Right ventricle myocardium superior (tissue), 1 donor: ENCODE measurements at regions not wholly inside any gene's neighbourhood (a gene's known extent, or its start where the extent isn't known, plus 50 kb on each side); places are given as distances from the start of the nearest gene placed in this dataset.

ENCODE experiments used
- ATAC-seq: fragments of 200-7000 bp; cut with Tn5 transposase; one replicate; pipeline ENCODE4 v1.9.1; 2020; ENCODE audit warnings: mild to moderate bottlenecking; ENCODE audit not compliant: poor library complexity
- DNase-seq: peaks from one replicate; pipeline ENCODE4 v3.0.0-alpha.2; 2020
- intact Hi-C: fragments of 100-400 bp; cut with DNase I; formaldehyde crosslinking; loops from one replicate; pipeline ENCODE4 v1.11.2; 2022
- donor health status: DM: no; HTN: yes; CAD: no; lungs with severe emphysema.

DNA sequence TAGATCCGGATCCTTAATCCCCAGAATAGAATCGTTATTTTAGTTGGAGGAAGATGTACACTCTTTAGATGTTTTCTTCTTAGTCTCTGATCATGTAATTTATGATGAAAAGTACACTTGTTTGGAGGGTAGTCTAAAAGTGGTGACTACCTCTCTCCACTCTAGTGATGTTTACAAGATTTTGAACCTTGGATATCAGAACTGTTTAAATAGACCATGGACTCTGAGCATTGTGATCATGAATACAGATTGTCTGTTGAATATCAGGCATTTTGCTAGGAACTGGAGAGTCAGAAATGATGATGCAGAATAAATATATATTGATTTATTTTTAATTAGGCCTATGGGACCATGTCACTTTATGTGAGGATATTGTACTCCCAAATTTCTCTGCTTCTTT lies 706.3 kb upstream of the WWC1 start:
- DNase-seq (no peak), ATAC-seq (no peak)
- intact Hi-C loops, result no loop called here

DNA sequence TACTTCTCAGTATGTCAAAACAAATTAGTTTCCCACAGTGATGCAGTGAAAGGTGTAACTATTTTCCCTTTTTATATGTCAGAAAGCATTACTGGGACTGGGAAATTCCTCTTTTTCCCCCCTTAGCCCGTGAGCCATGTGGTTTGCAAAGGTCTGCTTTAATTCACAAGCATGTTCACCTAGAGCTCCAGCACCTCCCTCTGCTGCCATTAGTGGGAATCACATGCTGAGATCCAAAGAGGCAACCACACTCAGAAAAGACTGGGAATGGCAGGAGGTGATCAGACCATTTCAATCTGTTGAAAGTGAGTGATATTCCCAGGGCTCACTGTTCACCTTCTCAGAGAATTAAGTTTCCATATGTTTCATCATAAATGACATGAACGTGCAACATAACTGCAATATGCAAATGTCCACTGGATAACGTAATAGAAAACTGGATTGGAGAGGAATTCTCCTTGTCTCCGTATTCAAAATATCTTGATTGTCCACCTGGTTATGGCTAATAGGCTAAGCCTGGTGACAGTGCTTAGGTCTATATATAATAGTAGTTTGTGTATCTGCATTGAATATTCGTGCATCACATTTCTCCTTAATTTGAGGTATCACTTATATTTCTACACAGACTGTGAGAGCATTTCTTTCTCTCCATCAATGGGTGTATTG lies 703.5 kb upstream of the WWC1 start:
- DNase-seq (no peak), ATAC-seq (no peak)
- intact Hi-C loops, result no loop called here

DNA sequence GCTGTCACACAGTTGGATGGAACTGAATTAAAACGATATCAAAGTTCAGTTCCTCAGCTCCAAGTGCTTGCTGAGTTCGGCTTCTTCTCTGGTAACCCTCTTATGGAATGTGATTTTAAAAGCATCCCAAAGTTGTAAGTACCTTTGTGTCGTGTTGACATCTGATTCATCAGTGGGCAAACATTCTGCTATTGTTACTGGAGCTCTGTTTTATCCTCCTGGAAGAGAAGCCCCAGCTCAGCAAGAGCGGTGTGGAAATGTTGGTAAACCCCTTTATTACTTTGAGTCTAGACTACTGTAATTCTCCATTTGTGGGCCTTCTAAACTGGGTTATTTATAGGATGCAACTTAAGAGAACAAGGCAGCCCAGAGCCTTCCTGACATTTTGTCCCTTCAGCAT lies 699.3 kb upstream of the WWC1 start:
- ATAC-seq (no peak), DNase-seq (no peak)
- intact Hi-C loops, result no loop called here

DNA sequence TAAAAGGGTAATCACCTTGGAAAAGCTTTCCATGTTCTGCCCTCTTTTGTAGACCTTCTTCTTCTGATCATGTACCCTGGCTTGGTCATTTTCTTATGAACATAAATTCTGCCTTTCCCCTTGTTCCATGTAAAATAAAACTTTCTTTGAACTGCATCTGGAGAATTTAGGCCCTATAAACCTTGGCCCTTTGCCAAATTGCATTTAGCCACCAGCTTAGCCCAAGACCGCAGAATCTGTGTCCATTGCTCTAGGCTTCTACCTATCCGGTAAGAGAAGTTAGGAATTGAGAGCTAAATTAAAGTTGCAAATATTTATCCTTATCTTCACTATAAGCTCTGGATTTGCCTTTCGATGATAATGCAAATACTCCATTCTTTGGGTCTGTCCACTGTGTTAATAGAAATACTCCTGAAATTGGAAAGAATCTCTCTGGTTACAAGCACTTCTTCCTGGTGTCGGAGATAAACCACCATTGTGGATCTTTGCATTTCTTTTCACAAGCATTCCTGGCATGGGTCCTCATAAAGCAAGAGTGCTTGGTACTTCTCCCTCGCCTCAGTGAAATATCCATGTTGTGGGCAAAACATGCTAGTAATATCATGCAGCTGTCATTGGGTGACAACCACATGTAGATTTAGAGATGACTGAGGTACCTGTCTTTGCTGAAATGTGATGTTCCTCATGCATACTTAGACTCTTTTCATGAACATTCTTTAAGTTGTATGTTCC lies 698.0 kb upstream of the WWC1 start:
- intact Hi-C loops, result no loop called here
- DNase-seq (no peak), ATAC-seq (no peak)

DNA sequence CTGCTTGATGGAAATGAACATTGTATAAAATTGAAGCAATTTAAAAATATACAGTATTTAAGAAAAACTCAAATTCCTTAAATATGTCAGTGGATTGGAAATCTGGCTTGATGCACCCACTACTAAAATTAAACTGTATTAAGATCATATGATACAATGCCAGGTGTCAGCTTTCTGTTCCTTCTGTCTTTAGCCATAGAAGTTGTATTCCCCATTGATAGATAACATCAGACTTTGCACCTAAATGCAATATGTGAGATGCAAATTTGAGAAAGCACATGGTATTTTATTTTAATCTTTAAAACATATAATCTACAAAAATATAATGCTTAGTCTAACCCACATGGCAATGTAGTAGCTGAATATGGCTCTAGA lies 697.4 kb upstream of the WWC1 start:
- intact Hi-C loops, result no loop called here
- ATAC-seq (no peak), DNase-seq (no peak)

DNA sequence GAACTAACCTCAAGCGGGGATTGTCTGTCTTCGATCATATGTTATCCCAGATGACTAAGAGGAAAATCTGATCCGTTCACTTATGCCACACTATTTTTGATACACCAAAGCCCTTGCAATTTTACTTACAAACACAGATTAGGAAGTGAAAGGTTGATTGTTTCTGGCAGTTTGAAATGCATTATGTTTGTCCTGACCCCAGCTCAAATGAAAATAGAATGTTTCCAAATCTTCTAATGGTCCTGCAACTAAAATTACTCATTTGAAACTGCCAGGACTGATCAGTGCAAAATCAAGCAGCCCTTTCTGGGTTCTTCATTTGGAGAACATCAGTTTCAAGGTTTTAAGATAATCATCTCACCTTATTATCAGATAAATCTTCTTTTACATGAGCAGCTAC lies 696.7 kb upstream of the WWC1 start:
- intact Hi-C loops, result no loop called here
- DNase-seq (no peak), ATAC-seq (no peak)

DNA sequence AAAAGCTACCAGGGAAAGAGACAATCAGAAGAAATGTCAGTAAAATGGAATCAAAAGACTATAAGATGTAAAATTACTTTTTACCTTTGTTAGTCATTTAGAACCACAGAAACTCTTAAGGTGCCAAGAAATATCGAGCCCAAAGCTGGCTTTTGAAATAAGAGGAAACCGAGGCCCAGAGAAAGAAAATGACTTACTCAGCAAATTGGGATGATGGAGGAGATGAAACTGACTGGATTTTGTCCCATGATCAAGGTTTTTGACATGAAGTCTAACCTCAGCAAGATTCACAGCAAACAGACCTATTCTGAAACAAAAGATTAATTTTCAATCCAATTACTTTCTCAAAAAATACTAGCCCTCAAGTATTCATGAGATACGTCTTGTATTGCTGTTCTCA lies 696.2 kb upstream of the WWC1 start:
- ATAC-seq (no peak), DNase-seq (no peak)
- intact Hi-C loops, result no loop called here

DNA sequence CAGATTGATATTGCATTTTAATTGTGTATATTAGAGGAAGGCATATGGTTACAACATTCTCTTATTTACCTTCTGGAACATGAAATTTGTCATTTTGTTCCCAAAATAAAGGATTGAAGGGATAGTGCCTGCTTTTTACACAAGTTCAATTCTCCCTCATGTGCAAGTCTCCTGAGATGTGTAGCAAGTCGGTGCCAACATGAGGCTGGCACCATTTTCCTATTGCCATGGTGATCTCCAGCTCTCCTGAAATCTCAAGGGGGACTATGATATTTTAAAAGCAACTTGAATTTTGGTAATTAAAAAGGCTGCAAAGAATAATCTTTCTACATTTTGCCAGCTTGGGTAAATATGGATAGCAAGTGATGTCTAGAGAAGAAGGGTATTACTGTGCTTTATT lies 693.3 kb upstream of the WWC1 start:
- intact Hi-C loops, result no loop called here
- no peak for ATAC-seq
- DNase-seq, result no peak

DNA sequence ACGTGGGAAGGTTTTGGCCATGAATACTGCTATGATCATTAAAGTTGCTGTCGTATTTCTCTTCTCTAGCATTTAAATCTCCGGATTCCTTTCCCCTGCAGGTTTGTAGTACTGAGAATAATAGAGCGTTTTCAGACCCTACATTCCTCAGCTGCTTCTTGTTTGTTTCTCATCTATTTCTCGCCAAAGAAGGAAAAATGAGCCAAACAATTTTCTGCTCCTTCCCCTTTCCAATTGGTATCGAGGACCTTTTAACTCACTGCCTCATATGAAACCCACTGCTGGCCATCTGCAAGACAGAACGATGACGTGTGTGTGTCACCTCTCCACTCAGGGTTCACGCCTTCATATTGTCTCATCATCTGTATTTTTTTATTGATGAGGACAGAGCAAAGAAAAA lies 689.4 kb upstream of the WWC1 start:
- DNase-seq, result no peak
- intact Hi-C loops, result no loop called here
- ATAC-seq, result no peak

DNA sequence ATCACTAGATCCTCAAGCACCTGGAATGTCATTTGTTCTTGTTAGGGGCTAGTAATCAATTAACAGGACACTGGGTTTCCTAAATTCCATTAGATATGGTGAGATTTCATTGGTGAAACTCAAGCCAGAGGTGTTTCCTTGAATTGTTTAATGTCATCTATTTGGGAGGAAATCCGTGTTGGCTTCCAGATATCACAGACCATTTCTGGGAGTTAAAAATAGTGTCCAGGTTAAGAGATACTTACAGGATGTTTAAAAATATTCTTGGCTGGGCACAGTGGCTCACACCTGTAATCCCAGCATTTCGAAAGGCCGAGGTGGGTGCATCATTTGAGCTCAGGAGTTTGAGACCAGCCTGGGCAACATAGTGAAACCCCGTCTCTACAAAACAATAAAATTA lies 688.3 kb upstream of the WWC1 start:
- intact Hi-C loops, result no loop called here
- no peak for DNase-seq
- ATAC-seq, result no peak

DNA sequence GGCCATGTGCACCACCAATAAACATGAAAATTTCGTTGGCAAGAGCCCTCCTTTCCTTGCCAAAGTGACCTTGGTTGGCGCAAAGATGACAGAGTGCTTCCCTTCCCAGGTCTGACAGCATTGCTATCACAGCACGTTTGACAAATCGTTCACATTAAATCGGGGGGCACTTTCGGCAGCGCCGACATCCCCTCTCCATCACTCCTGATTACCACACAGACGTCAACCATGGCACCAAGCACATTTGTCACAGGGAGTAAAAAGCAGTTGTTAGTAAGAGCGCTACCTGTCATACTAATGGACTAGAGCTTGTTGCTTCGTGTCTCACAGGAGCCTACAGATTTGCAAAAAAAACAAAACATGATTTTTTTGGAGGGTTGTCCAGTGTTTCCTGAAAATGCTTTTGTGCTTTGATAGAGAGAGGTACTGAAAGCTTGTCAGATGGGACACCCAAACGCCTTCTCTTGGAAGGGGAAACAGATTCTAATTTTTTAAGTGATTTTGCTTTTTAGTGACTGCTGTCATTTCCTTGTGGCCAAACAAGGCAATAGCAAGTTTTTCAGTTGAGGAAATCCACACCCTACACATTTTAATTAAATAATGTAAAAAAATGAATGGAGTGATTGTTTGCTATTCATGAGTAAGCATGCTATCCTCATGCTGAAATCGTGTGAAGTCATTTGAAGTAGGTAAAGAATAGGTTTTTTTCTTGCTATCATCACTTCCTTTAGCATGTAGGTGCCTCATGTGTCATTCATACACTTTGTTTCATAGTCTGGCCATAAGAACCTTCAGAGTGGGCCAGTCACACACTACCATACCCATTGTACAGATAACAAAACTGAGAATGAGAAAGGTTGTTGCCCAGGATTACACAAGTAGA lies 682.8 kb upstream of the WWC1 start:
- intact Hi-C loops, result no loop called here
- ATAC-seq (no peak), DNase-seq (no peak)

DNA sequence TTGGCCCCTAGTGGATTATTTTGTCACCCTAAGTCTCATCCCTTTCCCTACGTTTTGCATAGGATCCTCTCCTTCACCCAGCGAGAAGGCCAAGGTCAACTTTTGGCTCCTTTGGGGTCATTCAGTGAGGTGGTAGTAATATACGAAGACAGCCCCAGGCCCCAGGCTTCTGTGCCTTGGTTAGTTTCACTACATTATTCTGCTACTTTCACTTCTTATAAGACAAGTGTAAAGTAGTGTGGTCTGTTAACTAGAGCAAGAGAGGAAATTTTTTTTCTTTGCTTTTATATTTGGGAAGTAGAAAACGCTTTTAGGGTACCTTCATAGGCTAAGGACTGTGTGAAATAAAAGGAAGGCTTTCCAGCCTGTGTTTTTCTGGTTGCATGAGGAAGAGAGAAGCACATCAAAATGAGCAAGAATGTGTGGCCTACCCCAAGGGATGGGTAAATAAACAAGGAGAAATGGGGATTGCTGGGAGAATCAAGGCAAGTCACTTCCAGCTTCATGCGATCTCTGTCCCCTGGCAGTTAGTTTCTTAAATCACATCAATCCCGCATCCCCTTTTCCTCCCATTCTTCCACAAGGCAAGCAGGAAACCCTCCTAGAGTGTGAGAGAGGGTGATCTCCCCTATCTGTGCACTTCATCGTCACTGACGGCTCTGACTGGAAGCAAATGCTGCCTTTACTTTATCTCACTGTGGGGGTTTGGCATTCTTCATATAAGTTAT lies 677.0 kb upstream of the WWC1 start:
- ATAC-seq, result no peak
- intact Hi-C loops, result no loop called here
- DNase-seq, result no peak

DNA sequence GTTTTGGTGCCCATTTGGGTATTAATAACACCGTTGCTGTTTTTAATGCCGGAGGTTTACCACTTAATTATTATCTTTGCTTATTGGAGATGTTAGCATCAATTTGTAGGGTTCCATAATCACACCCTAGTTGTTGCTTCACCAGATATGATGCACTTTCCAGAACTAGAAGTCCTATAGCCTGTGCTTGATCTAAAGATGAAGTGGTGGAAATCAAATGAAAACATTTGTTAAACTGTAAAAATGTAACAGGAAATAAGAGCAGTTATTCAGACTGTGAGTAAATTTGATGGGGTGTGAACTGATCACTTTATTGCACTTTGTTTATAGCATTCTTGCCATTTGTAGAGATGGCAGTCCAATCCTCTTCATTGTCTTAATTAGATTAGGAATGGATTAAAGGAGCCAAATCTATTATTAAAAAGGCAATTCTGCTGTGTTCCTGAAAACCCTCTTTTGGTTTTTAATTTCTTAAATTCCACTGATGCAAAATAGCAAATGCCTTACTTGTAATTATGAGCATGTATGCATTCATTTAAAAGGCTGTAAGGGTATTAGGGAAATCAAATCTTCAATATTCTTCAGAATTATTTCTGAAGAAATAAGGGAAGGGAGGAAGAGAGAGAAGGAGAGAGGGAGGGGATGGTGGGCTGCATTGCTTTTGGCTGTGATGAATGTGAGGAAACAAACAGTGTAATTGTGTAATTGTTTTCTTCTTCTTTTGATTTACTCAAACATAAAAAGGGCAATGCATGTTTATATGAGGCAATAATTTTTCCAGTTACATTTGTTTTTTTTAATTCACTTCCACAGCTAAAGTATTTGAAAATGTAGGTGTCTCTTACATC lies 675.2 kb upstream of the WWC1 start:
- no peak for DNase-seq
- intact Hi-C loops, result no loop called here
- ATAC-seq, result no peak

DNA sequence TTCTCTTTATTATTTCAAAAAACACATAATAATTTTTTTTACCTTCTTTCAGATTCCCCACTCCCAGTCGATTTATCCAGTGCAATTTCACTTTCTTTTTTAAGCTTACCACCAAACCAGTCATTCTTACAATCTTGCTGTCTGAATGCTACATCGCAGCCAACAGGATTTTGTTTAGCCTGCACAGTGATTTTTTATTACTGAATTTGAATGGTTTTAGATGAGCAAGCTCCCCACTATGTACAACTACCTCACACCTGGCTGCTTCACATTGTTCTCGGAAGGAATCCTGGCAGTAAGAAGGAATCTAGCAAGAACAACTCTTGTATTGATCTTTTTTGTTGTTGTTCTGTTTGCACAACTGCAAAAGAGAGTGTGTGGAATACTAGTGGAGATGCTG lies 668.1 kb upstream of the WWC1 start:
- ATAC-seq (no peak), DNase-seq (no peak)
- intact Hi-C loops, result no loop called here

DNA sequence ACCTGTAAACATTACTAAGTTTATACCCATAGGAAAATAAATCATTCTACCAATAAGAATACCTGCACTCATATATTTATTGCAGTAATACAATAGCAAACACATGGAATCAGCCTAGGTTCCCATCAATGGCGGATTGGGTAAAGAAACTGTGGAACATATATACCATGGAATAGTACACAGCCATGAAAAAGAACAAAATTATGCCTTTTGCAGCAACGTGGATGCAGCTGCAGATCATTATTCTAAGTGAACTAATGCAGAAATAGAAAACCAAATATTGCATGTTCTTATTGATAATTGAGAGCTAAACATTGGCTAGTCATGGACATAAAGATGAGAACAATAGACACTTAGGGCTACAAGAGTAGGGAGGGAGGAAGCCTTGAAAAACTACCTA lies 667.4 kb upstream of the WWC1 start:
- intact Hi-C loops, result no loop called here
- no peak for ATAC-seq
- DNase-seq, result no peak

DNA sequence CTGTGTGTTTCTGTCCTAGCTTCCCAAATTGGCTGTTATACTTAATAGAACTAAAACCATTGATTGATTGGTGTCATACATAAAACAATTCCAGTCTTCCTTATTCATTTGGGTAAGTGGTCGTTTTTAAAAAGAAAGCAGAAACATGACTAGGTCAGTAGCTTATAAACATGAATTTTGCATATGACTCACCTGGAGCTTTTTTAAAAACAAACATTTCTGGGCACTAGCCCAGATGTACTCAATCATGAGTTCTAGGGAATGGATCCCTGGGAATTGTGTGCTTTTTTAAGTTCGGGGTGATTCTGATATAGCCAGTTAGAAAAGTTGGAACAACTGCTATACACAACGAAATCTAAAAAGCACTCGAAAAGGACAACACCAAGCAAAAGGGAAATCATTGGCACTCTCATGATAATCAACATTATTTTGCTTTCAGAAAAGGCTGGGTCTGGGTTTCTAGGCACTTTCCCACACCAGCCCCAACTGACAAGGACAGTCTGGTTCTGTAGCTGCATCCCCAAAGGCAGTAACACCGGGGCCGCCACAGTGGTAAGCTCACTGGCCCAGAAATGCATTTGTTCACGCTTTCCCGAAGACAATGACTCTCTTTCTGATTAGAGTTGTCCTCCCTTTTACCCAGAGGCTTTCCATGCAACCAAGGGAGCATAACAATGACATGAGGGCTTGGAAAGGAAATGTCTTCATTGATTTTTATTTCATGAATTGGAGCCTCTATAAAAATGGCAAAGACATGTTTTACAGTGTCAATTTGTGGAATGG lies 664.9 kb upstream of the WWC1 start:
- intact Hi-C loops, result no loop called here
- ATAC-seq, result no peak

DNA sequence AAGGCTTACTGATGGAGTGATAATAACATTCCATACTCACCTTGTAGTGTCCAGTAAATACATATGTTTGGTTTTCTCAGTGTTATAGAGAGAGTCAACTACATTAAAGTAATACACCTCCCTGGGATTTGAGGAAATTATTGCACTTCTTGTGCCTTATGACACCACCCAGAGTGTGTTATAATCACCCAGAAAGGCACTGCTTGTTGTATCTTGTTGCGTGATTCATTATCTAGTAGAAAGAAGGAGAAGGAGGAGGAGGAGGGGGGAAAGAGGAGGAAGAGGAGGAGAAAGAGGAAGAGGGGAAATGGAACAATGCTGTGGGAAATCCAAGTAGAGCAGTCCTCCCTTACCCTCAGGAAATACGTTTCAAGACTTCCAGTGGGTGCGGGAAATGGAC lies 661.8 kb upstream of the WWC1 start:
- ATAC-seq (no peak), DNase-seq (no peak)
- intact Hi-C loops, result no loop called here

More for the DNA sequence above, 664.9 kb upstream of the WWC1 start:
- DNase-seq, result no peak

DNA sequence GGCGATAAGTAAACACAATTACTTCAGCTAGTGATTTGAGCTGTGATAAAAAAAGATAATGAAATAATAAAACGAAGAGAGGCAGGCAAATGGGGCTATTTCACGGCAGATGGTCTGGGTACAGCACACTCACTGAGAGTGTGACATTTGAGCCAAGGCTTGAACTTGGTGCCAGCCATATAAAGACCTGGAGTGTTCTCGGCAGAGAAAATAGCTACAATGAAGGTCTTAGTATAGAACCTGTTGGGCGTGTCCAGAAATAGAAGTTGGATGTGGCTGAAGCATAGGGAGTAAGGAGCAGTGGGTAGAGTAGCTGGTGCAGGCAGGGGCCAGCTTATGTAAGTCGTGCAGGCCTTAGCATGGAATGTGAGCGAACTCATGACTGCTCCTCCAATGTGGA lies 660.3 kb upstream of the WWC1 start:
- no peak for ATAC-seq
- no peak for DNase-seq
- intact Hi-C loops, result no loop called here
